Nephron progenitor cell (in vitro differentiated cells): ENCODE measurements at regions not wholly inside any gene's neighbourhood (a gene's known extent, or its start where the extent isn't known, plus 50 kb on each side); places are given as distances from the start of the nearest gene placed in this dataset.

Experiments
- DNase-seq: peaks from one replicate; pipeline ENCODE4 v3.0.0; 2021
- H3K27ac Mint-ChIP-seq: 2 replicates; pipeline ENCODE4 v1.8.0; 2021; ENCODE audit warnings: mild to moderate bottlenecking, moderate library complexity, mixed read lengths
- H3K27me3 Mint-ChIP-seq: 2 replicates; pipeline ENCODE4 v1.8.0; 2021; ENCODE audit warnings: mild to moderate bottlenecking, low read depth, mixed read lengths; ENCODE audit not compliant: poor library complexity
- H3K36me3 Mint-ChIP-seq: 2 replicates; pipeline ENCODE4 v1.8.0; 2021; ENCODE audit warnings: low read depth, mixed read lengths
- H3K4me1 Mint-ChIP-seq: 2 replicates; pipeline ENCODE4 v1.8.0; 2021; ENCODE audit warnings: mixed read lengths
- H3K4me3 Mint-ChIP-seq: 2 replicates; pipeline ENCODE4 v1.8.0; 2021; ENCODE audit warnings: mild to moderate bottlenecking, moderate library complexity, mixed read lengths
- H3K9me3 Mint-ChIP-seq: 2 replicates; pipeline ENCODE4 v1.8.0; 2021; ENCODE audit warnings: mild to moderate bottlenecking, moderate library complexity, mixed read lengths
- TF ChIP-seq, protein P1 (sequence below): fragments of 200-600 bp; sonication (generic); IDR thresholded peaks from 2 replicates; pipeline ENCODE4 v1.5.0; 2021; ENCODE audit warnings: antibody characterized with exemption

DNA sequence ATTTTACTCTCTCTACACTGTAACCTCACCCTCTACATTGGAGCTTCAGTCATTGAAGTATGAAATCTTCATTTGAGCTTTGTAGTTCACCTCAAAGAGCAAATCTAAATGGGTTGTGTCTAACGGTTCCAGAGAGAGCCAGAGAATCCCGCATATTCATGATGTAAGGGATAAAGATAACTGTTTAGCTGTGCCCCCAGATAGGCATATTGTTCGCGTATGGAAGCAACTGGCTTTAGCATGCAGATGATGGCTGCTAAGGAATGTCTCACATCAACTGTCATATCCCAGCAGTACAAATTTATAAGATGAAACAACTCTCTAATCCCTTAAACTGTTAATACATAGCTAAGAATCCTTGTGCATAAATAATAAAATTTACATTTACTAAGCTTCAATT lies 412.7 kb upstream of the ROBO2 start:
- no peaks in the 10 kb centered on the region for H3K36me3 Mint-ChIP-seq
- peaks cover 16% of the 10 kb centered on the region for H3K4me1 Mint-ChIP-seq
- TF ChIP-seq, protein P1, sequence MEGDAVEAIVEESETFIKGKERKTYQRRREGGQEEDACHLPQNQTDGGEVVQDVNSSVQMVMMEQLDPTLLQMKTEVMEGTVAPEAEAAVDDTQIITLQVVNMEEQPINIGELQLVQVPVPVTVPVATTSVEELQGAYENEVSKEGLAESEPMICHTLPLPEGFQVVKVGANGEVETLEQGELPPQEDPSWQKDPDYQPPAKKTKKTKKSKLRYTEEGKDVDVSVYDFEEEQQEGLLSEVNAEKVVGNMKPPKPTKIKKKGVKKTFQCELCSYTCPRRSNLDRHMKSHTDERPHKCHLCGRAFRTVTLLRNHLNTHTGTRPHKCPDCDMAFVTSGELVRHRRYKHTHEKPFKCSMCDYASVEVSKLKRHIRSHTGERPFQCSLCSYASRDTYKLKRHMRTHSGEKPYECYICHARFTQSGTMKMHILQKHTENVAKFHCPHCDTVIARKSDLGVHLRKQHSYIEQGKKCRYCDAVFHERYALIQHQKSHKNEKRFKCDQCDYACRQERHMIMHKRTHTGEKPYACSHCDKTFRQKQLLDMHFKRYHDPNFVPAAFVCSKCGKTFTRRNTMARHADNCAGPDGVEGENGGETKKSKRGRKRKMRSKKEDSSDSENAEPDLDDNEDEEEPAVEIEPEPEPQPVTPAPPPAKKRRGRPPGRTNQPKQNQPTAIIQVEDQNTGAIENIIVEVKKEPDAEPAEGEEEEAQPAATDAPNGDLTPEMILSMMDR, result no peak

DNA sequence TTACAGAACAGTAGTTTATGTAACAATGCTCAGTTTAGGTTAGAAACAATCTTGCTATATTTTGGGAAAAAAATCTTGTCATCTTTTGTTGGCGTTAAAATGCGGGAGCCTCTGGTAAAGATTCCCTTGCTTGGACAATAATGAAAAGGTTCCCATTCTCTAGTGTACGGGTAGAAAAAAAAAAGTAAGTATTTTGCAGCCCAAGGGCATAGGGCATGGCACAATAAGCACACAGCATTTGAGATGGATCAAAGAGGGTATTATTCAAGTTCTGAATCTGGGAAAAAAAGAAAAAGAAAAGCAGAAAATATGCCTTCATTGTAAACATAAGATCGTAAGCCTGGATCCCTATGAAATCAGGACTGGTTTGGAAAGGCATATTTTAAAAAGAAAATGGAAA lies 408.6 kb upstream of the ROBO2 start:
- TF ChIP-seq, protein P1, result no peak
- no peaks in the 10 kb centered on the region for H3K36me3 Mint-ChIP-seq
- H3K27ac Mint-ChIP-seq, result no peak overlapping the region
- H3K9me3 Mint-ChIP-seq, result no peaks in the 10 kb centered on the region
- H3K4me1 Mint-ChIP-seq, result peaks cover 6% of the 10 kb centered on the region
- no peak overlapping the region for H3K4me3 Mint-ChIP-seq
- no peak for DNase-seq
- no peaks in the 10 kb centered on the region for H3K27me3 Mint-ChIP-seq

More for the DNA sequence above, 412.7 kb upstream of the ROBO2 start:
- H3K27me3 Mint-ChIP-seq, result no peaks in the 10 kb centered on the region
- DNase-seq, result no peak
- no peaks in the 10 kb centered on the region for H3K9me3 Mint-ChIP-seq
- H3K4me3 Mint-ChIP-seq, result no peak overlapping the region
- no peak overlapping the region for H3K27ac Mint-ChIP-seq

DNA sequence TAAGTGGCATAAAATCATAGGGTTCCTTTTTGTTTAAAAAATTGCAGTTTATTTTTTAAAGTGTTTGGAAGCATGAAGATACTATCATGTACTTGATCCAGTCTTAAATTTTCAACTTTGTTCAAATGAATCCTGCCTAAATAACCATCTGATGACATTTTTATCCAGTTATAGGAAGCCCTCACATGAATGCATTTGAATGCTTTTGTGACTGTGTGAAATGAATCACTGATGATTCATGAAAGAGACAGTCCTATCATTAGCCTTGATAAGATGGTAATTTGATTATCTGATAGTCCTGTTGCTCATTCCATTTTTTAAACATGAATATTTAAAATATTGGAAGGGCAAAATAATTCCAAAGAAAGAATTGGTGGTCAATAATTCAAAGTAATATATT lies 401.9 kb upstream of the ROBO2 start:
- H3K27ac Mint-ChIP-seq, result no peak overlapping the region
- H3K4me1 Mint-ChIP-seq, result no peaks in the 10 kb centered on the region
- TF ChIP-seq, protein P1, result no peak
- no peak for DNase-seq
- no peaks in the 10 kb centered on the region for H3K9me3 Mint-ChIP-seq
- H3K36me3 Mint-ChIP-seq, result no peaks in the 10 kb centered on the region
- H3K27me3 Mint-ChIP-seq, result peaks cover 3% of the 10 kb centered on the region
- H3K4me3 Mint-ChIP-seq, result no peak overlapping the region

DNA sequence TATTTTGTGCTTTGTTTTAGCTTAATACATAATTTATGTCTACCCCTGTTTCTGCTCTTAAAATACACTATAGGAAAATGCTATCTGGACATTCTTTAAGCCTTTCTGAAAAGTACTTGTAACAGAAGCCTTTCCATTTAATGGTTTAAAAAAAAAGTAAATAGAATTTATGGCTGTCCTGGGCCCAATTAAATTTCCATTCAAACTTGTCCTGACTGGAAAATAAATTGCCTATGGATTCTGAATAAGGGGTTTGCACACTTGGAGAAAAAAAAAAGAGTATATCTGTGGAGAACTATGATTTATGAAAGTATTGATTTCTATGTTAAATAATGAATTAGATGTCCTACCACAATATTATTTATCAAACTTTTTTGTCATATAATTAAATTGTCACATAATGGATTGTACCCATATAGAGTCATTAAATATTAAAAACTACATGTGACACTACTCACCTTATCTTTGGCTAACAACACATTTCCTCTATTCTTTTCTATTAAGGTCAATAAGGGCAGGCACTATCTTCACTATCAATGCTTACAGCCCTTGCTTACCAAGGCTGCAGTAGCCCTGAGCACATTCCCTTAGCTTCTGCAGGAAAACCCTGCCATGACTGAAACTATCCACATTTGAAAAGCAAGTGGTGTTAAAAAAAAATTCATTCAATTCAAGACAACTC lies 396.1 kb upstream of the ROBO2 start:
- Mint-ChIP-seq H3K36me3 (no peaks in the 10 kb centered on the region), H3K4me3 (no peak overlapping the region), H3K4me1 (peaks cover 14% of the 10 kb centered on the region), H3K27me3 (peaks cover 3% of the 10 kb centered on the region), H3K27ac (no peak overlapping the region), H3K9me3 (no peaks in the 10 kb centered on the region)
- TF ChIP-seq, protein P1, result no peak
- no peak for DNase-seq

DNA sequence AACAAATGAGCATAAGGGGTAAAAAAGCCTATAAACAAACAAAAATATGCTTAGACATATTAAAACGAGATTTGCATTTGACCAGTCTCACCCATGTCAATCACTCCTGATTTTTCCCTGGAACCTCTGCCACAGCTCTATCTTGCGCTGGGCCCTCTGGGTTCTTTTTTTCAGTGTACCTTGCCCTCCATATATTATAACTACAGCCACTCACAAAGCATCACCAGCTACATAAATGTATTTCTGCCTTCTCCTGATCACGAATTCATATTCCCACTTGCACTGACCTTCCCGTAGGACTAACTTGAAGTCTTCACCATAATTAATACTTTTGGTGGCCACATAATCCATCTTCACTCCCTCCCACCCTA lies 395.6 kb upstream of the ROBO2 start:
- Mint-ChIP-seq H3K27me3 (peaks cover 3% of the 10 kb centered on the region), H3K4me1 (peaks cover 14% of the 10 kb centered on the region), H3K9me3 (no peaks in the 10 kb centered on the region), H3K4me3 (no peak overlapping the region), H3K27ac (no peak overlapping the region), H3K36me3 (no peaks in the 10 kb centered on the region)
- DNase-seq, result no peak
- TF ChIP-seq, protein P1, result no peak

DNA sequence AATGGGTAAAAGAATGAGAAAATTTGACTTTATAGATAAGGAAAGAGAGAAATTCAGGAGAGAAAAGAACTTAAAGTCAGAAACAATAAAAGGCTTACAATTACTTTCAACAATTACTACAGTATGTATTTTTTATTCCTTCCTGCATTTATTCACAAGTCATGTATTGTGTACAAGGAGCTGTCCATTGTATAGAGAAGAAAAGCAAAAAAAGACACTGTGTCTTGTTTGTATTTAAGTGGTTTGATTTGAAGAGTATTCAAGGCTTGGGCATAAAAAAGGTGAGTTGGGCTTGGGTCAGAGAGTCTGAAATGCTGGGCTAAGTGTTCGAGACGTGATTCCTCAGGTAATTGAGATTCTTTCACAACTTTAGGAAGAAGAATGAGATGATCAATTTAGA lies 394.2 kb upstream of the ROBO2 start:
- Mint-ChIP-seq H3K9me3 (no peaks in the 10 kb centered on the region), H3K27me3 (peaks cover 3% of the 10 kb centered on the region), H3K36me3 (no peaks in the 10 kb centered on the region), H3K27ac (no peak overlapping the region), H3K4me3 (no peak overlapping the region), H3K4me1 (peaks cover 14% of the 10 kb centered on the region)
- TF ChIP-seq, protein P1, result no peak
- no peak for DNase-seq
